Forelimb muscle (tissue), 1 donor: ENCODE measurements at regions not wholly inside any gene's neighbourhood (a gene's known extent, or its start where the extent isn't known, plus 50 kb on each side); places are given as distances from the start of the nearest gene placed in this dataset.
"Not testable (repeated sequence)": the region's sequence is repeated elsewhere in the genome, so short reads cannot be mapped to it uniquely, and the experiment has no call there.

Experiments used
- DNase-seq: peaks from one replicate; pipeline ENCODE4 v3.0.0-alpha.2; 2013; ENCODE audit warnings: low read depth

GRCh38 chr9:107584944-107585343, 95.4 kb upstream of the KLF4 start:
- DNase-seq = no peak

GRCh38 chr9:107584186-107584585, 94.6 kb upstream of the KLF4 start:
- DNase-seq = no peak

- DNase-seq = no peak
These were observed 87.7 kb upstream of the KLF4 start for GRCh38 chr9:107577140-107577776.

GRCh38 chr9:107571148-107571547, 81.6 kb upstream of the KLF4 start:
- DNase-seq = no peak

GRCh38 chr9:107569174-107569573, 79.6 kb upstream of the KLF4 start:
- DNase-seq = no peak

- DNase-seq = not testable (repeated sequence)
These were observed 78.8 kb upstream of the KLF4 start for GRCh38 chr9:107568406-107568805.

GRCh38 chr9:107567462-107567861, 77.9 kb upstream of the KLF4 start:
- DNase-seq = no peak

GRCh38 chr9:107566611-107567061, 77.1 kb upstream of the KLF4 start:
- DNase-seq = peak; percentile 45

- DNase-seq = no peak
These were observed 73.2 kb upstream of the KLF4 start for GRCh38 chr9:107562798-107563197.

GRCh38 chr9:107559494-107560086, 70.0 kb upstream of the KLF4 start:
- DNase-seq = no peak

- no peak for DNase-seq
These were observed 67.8 kb upstream of the KLF4 start for GRCh38 chr9:107557236-107557990.

- DNase-seq = no peak
These were observed 65.1 kb upstream of the KLF4 start for GRCh38 chr9:107554636-107555035.

GRCh38 chr9:107548298-107549142, 59.0 kb upstream of the KLF4 start:
- no peak for DNase-seq

- no peak for DNase-seq
These were observed 58.3 kb upstream of the KLF4 start for GRCh38 chr9:107547772-107548297.

GRCh38 chr9:107547303-107547702, 57.7 kb upstream of the KLF4 start:
- no peak for DNase-seq

- no peak for DNase-seq
These were observed 57.3 kb upstream of the KLF4 start for GRCh38 chr9:107546859-107547258.

GRCh38 chr9:107545036-107545435, 55.5 kb upstream of the KLF4 start:
- no peak for DNase-seq

- no peak for DNase-seq
These were observed 53.0 kb upstream of the KLF4 start for GRCh38 chr9:107542411-107543157.

GRCh38 chr9:107541523-107541922, 52.0 kb upstream of the KLF4 start:
- no peak for DNase-seq

- no peak for DNase-seq
These were observed 50.6 kb upstream of the KLF4 start for GRCh38 chr9:107540164-107540561.
